ENCODE measurements at regions not wholly inside any gene's neighbourhood (a gene's known extent, or its start where the extent isn't known, plus 50 kb on each side); places are given as distances from the start of the nearest gene placed in this dataset.

DNA sequence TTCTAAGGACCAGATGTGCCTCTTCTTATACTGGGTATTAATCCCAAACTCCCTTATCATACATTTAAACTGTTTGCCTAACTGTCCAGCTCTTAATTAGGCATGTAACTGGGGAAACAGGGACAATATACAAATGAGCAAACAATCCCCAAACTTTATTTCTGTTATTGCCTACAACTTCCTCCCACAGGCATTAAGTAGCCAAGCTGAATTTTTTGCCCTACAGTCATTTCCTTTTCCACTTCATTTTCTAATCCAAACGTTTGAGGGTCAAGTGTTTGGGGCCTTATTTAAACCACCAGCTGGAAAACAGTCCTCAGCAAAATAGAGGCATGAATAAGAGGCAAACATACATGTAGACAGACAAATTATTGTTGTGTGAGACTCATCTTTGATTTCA lies 77.4 kb upstream of the CCL2 start:
- TF ChIP-seq, protein P1, sequence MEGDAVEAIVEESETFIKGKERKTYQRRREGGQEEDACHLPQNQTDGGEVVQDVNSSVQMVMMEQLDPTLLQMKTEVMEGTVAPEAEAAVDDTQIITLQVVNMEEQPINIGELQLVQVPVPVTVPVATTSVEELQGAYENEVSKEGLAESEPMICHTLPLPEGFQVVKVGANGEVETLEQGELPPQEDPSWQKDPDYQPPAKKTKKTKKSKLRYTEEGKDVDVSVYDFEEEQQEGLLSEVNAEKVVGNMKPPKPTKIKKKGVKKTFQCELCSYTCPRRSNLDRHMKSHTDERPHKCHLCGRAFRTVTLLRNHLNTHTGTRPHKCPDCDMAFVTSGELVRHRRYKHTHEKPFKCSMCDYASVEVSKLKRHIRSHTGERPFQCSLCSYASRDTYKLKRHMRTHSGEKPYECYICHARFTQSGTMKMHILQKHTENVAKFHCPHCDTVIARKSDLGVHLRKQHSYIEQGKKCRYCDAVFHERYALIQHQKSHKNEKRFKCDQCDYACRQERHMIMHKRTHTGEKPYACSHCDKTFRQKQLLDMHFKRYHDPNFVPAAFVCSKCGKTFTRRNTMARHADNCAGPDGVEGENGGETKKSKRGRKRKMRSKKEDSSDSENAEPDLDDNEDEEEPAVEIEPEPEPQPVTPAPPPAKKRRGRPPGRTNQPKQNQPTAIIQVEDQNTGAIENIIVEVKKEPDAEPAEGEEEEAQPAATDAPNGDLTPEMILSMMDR (IDR thresholded peaks at IDR 0.05): no peak
- TF ChIP-seq POLR2A (IDR thresholded peaks at IDR 0.05) (no peak), EP300 (IDR thresholded peaks at IDR 0.05) (no peak)
